ENCODE measurements at regions not wholly inside any gene's neighbourhood (a gene's known extent, or its start where the extent isn't known, plus 50 kb on each side); places are given as distances from the start of the nearest gene placed in this dataset.

DNA sequence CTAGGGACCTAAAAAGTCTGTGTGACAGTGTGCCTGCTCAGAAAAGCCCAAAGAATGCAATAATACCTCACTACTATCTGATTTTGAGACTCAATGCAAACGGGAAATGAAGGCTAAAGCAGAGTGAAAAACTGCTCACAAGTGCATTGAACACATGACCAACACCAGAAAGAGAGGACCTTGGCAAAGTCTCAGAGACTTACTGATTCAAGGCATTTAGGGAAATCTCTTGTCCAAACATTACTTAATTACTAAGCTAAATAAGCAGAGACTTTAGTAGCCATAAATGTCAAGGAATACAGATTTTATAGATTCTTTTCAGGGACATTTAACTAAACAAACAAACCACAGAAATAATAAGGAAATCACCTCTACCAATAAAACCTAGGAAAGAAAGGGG is 916.0 kb downstream of the FSTL5 start:
- Mint-ChIP-seq H3K27ac (no peak overlapping the region), H3K27me3 (no peaks in the 10 kb centered on the region), H3K4me3 (no peak overlapping the region), H3K36me3 (ENCODE audit: low read depth) (no peaks in the 10 kb centered on the region), H3K9me3 (peaks cover 4% of the 10 kb centered on the region), H3K4me1 (ENCODE audit: low read depth) (no peaks in the 10 kb centered on the region)
- intact Hi-C loops (cut with micrococcal nuclease) = no loop called here
- ChIA-PET POLR2A (no interaction called here), CTCF (no interaction called here)
- TF ChIP-seq, protein P1, sequence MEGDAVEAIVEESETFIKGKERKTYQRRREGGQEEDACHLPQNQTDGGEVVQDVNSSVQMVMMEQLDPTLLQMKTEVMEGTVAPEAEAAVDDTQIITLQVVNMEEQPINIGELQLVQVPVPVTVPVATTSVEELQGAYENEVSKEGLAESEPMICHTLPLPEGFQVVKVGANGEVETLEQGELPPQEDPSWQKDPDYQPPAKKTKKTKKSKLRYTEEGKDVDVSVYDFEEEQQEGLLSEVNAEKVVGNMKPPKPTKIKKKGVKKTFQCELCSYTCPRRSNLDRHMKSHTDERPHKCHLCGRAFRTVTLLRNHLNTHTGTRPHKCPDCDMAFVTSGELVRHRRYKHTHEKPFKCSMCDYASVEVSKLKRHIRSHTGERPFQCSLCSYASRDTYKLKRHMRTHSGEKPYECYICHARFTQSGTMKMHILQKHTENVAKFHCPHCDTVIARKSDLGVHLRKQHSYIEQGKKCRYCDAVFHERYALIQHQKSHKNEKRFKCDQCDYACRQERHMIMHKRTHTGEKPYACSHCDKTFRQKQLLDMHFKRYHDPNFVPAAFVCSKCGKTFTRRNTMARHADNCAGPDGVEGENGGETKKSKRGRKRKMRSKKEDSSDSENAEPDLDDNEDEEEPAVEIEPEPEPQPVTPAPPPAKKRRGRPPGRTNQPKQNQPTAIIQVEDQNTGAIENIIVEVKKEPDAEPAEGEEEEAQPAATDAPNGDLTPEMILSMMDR (IDR thresholded peaks at IDR 0.05) = no peak
- no peak for DNase-seq
- ATAC-seq = no peak

DNA sequence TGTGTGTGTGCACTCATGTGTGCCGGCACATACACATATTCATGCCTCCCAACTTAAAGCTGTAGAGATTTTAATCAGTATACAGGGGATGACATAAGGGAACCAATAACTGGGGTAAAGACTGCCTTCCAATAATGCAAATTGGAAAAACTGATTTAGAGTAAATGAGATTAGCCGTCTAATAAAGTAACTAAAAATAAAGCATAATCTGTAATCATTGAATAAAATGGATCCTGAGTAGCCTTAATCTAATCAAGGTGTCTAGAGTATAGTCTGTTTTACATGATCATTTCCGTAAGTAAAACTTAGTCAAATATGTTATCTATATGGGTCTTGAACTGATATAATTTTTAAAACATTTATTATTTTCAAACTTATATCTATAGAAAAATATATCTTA is 925.8 kb downstream of the FSTL5 start:
- CTCF ChIA-PET = no interaction called here
- Mint-ChIP-seq H3K27me3 (no peaks in the 10 kb centered on the region), H3K4me3 (no peak overlapping the region), H3K9me3 (no peaks in the 10 kb centered on the region), H3K36me3 (ENCODE audit: low read depth) (no peaks in the 10 kb centered on the region), H3K4me1 (ENCODE audit: low read depth) (no peaks in the 10 kb centered on the region), H3K27ac (no peak overlapping the region)
- POLR2A ChIA-PET = no interaction called here
- intact Hi-C loops (cut with micrococcal nuclease) = no loop called here
- TF ChIP-seq, protein P1 (IDR thresholded peaks at IDR 0.05) = no peak
- no peak for DNase-seq
- no peak for ATAC-seq

- ChIA-PET POLR2A (no interaction called here), CTCF (no interaction called here)
- no peaks in the 10 kb centered on the region for H3K36me3 Mint-ChIP-seq (ENCODE audit: low read depth)
- TF ChIP-seq, protein P1 (IDR thresholded peaks at IDR 0.05) = no peak
- H3K27ac Mint-ChIP-seq = no peak overlapping the region
- H3K4me3 Mint-ChIP-seq = no peak overlapping the region
- H3K4me1 Mint-ChIP-seq (ENCODE audit: low read depth) = no peaks in the 10 kb centered on the region
- H3K9me3 Mint-ChIP-seq = no peaks in the 10 kb centered on the region
- DNase-seq (no peak), ATAC-seq (no peak)
- H3K27me3 Mint-ChIP-seq = no peaks in the 10 kb centered on the region
- intact Hi-C loops (cut with micrococcal nuclease) = no loop called here
Measured at GRCh38 chr4:161237495-161237894, 926.3 kb downstream of the FSTL5 start.

GRCh38 chr4:161225327-161225726 is 938.5 kb downstream of the FSTL5 start:
- DNase-seq (no peak), ATAC-seq (no peak)
- intact Hi-C loops (cut with micrococcal nuclease) = no loop called here
- Mint-ChIP-seq H3K27me3 (no peaks in the 10 kb centered on the region), H3K36me3 (ENCODE audit: low read depth) (no peaks in the 10 kb centered on the region), H3K4me1 (ENCODE audit: low read depth) (no peaks in the 10 kb centered on the region), H3K9me3 (peaks cover 16% of the 10 kb centered on the region), H3K4me3 (no peak overlapping the region), H3K27ac (no peak overlapping the region)
- ChIA-PET CTCF (no interaction called here), POLR2A (no interaction called here)
- TF ChIP-seq, protein P1 (IDR thresholded peaks at IDR 0.05) = no peak

DNA sequence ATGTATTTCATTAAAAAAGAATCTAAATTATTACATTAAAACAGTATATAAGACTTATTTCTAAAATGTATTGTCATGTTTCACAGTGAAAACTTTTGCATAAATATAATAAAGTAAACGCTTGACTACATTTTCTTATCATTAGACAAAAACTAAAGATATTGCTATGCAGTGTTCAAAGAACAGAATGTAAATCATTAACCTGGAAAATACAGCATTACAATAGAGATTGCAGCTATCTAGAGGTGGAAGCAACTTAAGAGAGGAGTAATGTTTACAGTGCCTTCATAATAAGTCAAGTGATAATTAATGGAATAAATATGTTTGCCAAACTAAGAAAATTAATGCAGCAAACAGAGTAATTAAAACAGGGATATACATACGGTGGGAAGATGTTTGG is 940.9 kb downstream of the FSTL5 start:
- no peak for DNase-seq
- TF ChIP-seq, protein P1 (IDR thresholded peaks at IDR 0.05) = no peak
- Mint-ChIP-seq H3K36me3 (ENCODE audit: low read depth) (no peaks in the 10 kb centered on the region), H3K4me3 (no peak overlapping the region), H3K4me1 (ENCODE audit: low read depth) (no peaks in the 10 kb centered on the region), H3K9me3 (peaks cover 12% of the 10 kb centered on the region), H3K27ac (no peak overlapping the region), H3K27me3 (no peaks in the 10 kb centered on the region)
- intact Hi-C loops (cut with micrococcal nuclease) = no loop called here
- POLR2A ChIA-PET = no interaction called here
- CTCF ChIA-PET = no interaction called here
- ATAC-seq = no peak
